AG09319 (cell line): ENCODE measurements at regions not wholly inside any gene's neighbourhood (a gene's known extent, or its start where the extent isn't known, plus 50 kb on each side); places are given as distances from the start of the nearest gene placed in this dataset.
A peak's percentile ranks its signal among the peaks of the same experiment; 100 is the strongest.
"Not testable (repeated sequence)": the region's sequence is repeated elsewhere in the genome, so short reads cannot be mapped to it uniquely, and the experiment has no call there.

Experiments used
- DNase-seq: peaks from one replicate; pipeline ENCODE4 v3.0.0-alpha.2; 2010; ENCODE audit warnings: low read depth; ENCODE audit errors: extremely low read depth
- CTCF ChIP-seq: IDR thresholded peaks from 2 replicates; pipeline ENCODE4 v1.5.1; 2011; ENCODE audit warnings: low read depth, mild to moderate bottlenecking, inconsistent platforms, low read length, moderate library complexity

GRCh38 chr10:23540401-23541030 lies 101.6 kb downstream of the OTUD1 start:
- DNase-seq, result no peak
- no peak for TF ChIP-seq CTCF

GRCh38 chr10:23543691-23544380 lies 105.0 kb downstream of the OTUD1 start:
- no peak for TF ChIP-seq CTCF
- no peak for DNase-seq

GRCh38 chr10:23545866-23546265 lies 107.0 kb downstream of the OTUD1 start:
- not testable (repeated sequence) for DNase-seq

- no peak for TF ChIP-seq CTCF
- DNase-seq, result peak; percentile 57
These were observed 118.0 kb downstream of the OTUD1 start for GRCh38 chr10:23556727-23557440.

- peak; percentile 24 for DNase-seq
- no peak for TF ChIP-seq CTCF
These were observed 118.9 kb downstream of the OTUD1 start for GRCh38 chr10:23557777-23558176.

- DNase-seq, result peak; percentile 68
- no peak for TF ChIP-seq CTCF
These were observed 119.5 kb downstream of the OTUD1 start for GRCh38 chr10:23558361-23558799.

- DNase-seq, result no peak
- no peak for TF ChIP-seq CTCF
These were observed 130.1 kb downstream of the OTUD1 start for GRCh38 chr10:23568996-23569395.
